Esophagus (tissue), 2 donors: ENCODE measurements at regions not wholly inside any gene's neighbourhood (a gene's known extent, or its start where the extent isn't known, plus 50 kb on each side); places are given as distances from the start of the nearest gene placed in this dataset.

ENCODE experiments used
- H3K27ac ChIP-seq, 2 donors: one replicate each; pipeline ENCODE4 v1.5.1; 2013; ENCODE audit warnings: low read depth in 2 of 2, mild to moderate bottlenecking in 2 of 2, inconsistent platforms in 1 of 2, low read length in 1 of 2, moderate library complexity in 1 of 2
- H3K27me3 ChIP-seq, 2 donors: one replicate each; pipeline ENCODE4 v1.6.1; 2013; ENCODE audit warnings: low read length in 2 of 2, control low read depth in 1 of 2, mild to moderate bottlenecking in 1 of 2; ENCODE audit not compliant: insufficient read depth in 2 of 2, control insufficient read depth in 1 of 2
- H3K36me3 ChIP-seq, 2 donors: one replicate each; pipeline ENCODE4 v1.6.1; 2013; ENCODE audit warnings: low read length in 1 of 2; ENCODE audit not compliant: control insufficient read depth in 2 of 2, insufficient read depth in 2 of 2
- H3K4me1 ChIP-seq, 2 donors: one replicate each; pipeline ENCODE4 v1.6.1; 2013; ENCODE audit warnings: low read length in 1 of 2; ENCODE audit not compliant: control insufficient read depth in 2 of 2, insufficient read depth in 2 of 2
- H3K4me3 ChIP-seq, 2 donors: one replicate each; pipeline ENCODE4 v1.5.1; 2013; ENCODE audit warnings: low read length in 2 of 2, mild to moderate bottlenecking in 2 of 2, low read depth in 1 of 2, moderate library complexity in 1 of 2
- H3K9me3 ChIP-seq, 2 donors: one replicate each; pipeline ENCODE4 v1.6.1; 2013; ENCODE audit warnings: mild to moderate bottlenecking in 2 of 2, low read depth in 1 of 2, low read length in 1 of 2, moderate library complexity in 1 of 2; ENCODE audit not compliant: control insufficient read depth in 2 of 2, insufficient read depth in 1 of 2
- WGBS, 2 donors: extraction: QIAGEN DNeasy Blood & Tissue Kit; methylation state at CpG; one replicate each; pipeline ENCODE4 v1.1.7; 2013; 5-methylcytosine and 5-hydroxymethylcytosine counted together
- donor health status: healthy with polysubstance abuse.
- donor health status: Bipolar disorder and iron deficiency.

DNA sequence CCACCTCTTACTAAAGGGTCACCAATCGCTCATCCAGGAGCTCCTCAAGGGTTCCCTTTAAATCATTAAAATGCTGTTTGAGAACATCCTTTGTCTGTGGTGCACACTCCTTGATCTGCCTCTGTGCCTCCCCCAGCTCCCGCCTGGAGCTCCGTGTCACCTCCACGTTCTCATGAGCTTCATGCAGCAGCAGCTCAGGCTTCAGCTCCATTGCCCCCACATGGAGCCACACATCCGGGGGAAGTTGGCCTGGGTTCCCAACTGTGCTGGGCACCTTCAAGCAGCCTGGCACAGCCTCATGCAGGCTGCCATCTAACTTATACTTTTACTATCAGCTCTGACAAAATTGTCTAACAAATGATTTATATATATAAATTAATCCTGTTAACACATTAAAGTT is 585.8 kb upstream of the FAM174A start:
- Histone ChIP-seq H3K27me3 (no peaks in the 10 kb centered on the region), H3K27ac (no peak overlapping the region), H3K4me1 (no peaks in the 10 kb centered on the region), H3K4me3 (no peak overlapping the region), H3K9me3 (peaks cover 4 to 5% of the 10 kb centered on the region in 2 donors), H3K36me3 (no peaks in the 10 kb centered on the region)
- 90 to 92% methylated on average over 5 of the region's 5 CpGs for WGBS, 2 donors

- Histone ChIP-seq H3K27me3 (no peaks in the 10 kb centered on the region), H3K27ac (no peak overlapping the region), H3K4me1 (no peaks in the 10 kb centered on the region), H3K9me3 (peaks cover 4 to 5% of the 10 kb centered on the region in 2 donors), H3K4me3 (no peak overlapping the region), H3K36me3 (no peaks in the 10 kb centered on the region)
- WGBS, 2 donors = 80 to 83% methylated on average over 2 of the region's 2 CpGs
These were observed 586.3 kb upstream of the FAM174A start for GRCh38 chr5:99948850-99949249.

GRCh38 chr5:99945478-99946442 is 589.4 kb upstream of the FAM174A start:
- peaks cover 2 to 4% of the 10 kb centered on the region in 2 donors for H3K9me3 ChIP-seq
- WGBS, 2 donors = 68 to 76% methylated on average over 12 of the region's 12 CpGs
- H3K4me1 ChIP-seq = no peaks in the 10 kb centered on the region
- H3K36me3 ChIP-seq = no peaks in the 10 kb centered on the region
- H3K4me3 ChIP-seq = no peak overlapping the region
- no peaks in the 10 kb centered on the region for H3K27me3 ChIP-seq
- H3K27ac ChIP-seq = no peak overlapping the region

- H3K27me3 ChIP-seq = no peaks in the 10 kb centered on the region
- no peaks in the 10 kb centered on the region for H3K36me3 ChIP-seq
- H3K4me1 ChIP-seq = no peaks in the 10 kb centered on the region
- no peak overlapping the region for H3K4me3 ChIP-seq
- no peaks in the 10 kb centered on the region for H3K9me3 ChIP-seq
- no peak overlapping the region for H3K27ac ChIP-seq
These were observed 594.6 kb upstream of the FAM174A start for GRCh38 chr5:99940540-99940939.

DNA sequence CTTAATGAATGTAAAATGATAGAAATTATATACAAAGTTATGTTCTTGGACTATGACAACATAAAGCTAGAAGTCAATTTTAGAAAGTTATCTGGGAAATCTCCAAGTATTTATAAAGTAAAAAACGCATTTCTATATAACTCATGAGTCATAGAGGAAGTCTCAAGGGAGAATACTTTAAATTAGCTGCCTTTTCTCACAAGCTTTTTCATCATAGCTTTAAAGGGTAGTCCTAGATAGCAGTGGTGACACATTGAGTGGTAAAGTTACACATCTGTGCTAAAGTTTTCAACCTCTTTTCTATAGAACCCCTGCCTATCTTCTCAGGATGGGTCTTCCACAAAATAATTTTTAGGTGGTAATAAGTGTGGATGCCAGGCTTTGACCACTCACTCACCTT is 598.3 kb upstream of the FAM174A start:
- Histone ChIP-seq H3K27me3 (no peaks in the 10 kb centered on the region), H3K4me1 (no peaks in the 10 kb centered on the region), H3K36me3 (no peaks in the 10 kb centered on the region), H3K9me3 (no peaks in the 10 kb centered on the region), H3K4me3 (no peak overlapping the region), H3K27ac (no peak overlapping the region)
- WGBS, 2 donors = 6 to 13% methylated on average over 1 of the region's 1 CpG

- Histone ChIP-seq H3K9me3 (peaks cover 2 to 5% of the 10 kb centered on the region in 2 donors), H3K36me3 (no peaks in the 10 kb centered on the region), H3K27ac (no peak overlapping the region), H3K4me1 (no peaks in the 10 kb centered on the region), H3K27me3 (no peaks in the 10 kb centered on the region), H3K4me3 (no peak overlapping the region)
These were observed 605.4 kb upstream of the FAM174A start for GRCh38 chr5:99929806-99930135.

- Histone ChIP-seq H3K27ac (no peak overlapping the region), H3K36me3 (no peaks in the 10 kb centered on the region), H3K27me3 (no peaks in the 10 kb centered on the region), H3K9me3 (peaks cover 2 to 5% of the 10 kb centered on the region in 2 donors), H3K4me3 (no peak overlapping the region), H3K4me1 (no peaks in the 10 kb centered on the region)
- WGBS, 2 donors = 88 to 100% methylated on average over 2 of the region's 2 CpGs
These were observed 605.9 kb upstream of the FAM174A start for GRCh38 chr5:99929067-99929805.

DNA sequence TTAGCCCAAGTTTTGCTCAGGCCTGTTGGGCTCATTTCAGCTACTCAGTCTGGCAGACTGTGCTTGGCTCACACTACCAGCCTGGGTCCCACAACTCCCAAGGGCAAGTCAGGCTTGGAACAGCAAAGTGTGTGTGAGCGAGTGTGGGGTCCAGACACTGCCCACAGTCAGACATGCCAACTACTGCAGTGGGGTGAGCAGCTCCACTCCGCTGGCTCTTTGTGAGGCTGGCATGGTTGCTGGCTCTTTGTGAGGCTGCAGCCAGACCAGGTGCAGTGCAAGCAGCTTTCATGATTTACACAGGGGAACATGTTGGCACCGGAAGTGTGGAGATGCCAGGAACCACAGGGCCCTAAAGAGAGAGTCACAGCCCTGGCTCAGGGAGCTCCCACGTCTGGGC is 606.7 kb upstream of the FAM174A start:
- 62 to 83% methylated on average over 4 of the region's 4 CpGs for WGBS, 2 donors
- H3K36me3 ChIP-seq = no peaks in the 10 kb centered on the region
- no peak overlapping the region for H3K4me3 ChIP-seq
- H3K27ac ChIP-seq = no peak overlapping the region
- H3K9me3 ChIP-seq = peaks cover 2 to 5% of the 10 kb centered on the region in 2 donors
- H3K27me3 ChIP-seq = no peaks in the 10 kb centered on the region
- no peaks in the 10 kb centered on the region for H3K4me1 ChIP-seq

DNA sequence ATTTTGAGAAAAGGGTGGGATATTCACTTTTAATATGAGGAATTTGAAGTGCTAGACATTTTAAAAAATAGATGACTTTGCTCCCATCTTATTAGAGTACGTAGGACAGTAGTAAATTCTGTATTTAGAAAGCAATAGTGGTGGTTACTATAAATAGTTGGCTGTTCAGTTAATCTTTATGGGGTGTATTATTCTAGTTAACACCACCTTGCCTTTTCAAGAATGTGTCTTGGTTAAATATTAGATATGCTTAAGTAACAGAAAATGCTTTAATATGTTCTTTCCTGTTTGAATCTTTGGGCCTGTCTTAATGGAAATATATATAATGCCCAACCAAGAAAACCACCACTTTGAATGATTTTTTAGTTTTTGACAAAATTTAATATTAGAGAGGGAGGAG is 608.7 kb upstream of the FAM174A start:
- no peak overlapping the region for H3K27ac ChIP-seq
- no peak overlapping the region for H3K4me3 ChIP-seq
- no peaks in the 10 kb centered on the region for H3K27me3 ChIP-seq
- no peaks in the 10 kb centered on the region for H3K36me3 ChIP-seq
- peaks cover 2 to 5% of the 10 kb centered on the region in 2 donors for H3K9me3 ChIP-seq
- 50 to 66% methylated on average over 1 of the region's 1 CpG for WGBS, 2 donors
- no peaks in the 10 kb centered on the region for H3K4me1 ChIP-seq

GRCh38 chr5:99922386-99922785 is 612.8 kb upstream of the FAM174A start:
- no peaks in the 10 kb centered on the region for H3K9me3 ChIP-seq
- no peaks in the 10 kb centered on the region for H3K4me1 ChIP-seq
- no peak overlapping the region for H3K27ac ChIP-seq
- H3K4me3 ChIP-seq = no peak overlapping the region
- H3K27me3 ChIP-seq = no peaks in the 10 kb centered on the region
- no peaks in the 10 kb centered on the region for H3K36me3 ChIP-seq
